ENCODE measurements at regions not wholly inside any gene's neighbourhood (a gene's known extent, or its start where the extent isn't known, plus 50 kb on each side); places are given as distances from the start of the nearest gene placed in this dataset.

DNA sequence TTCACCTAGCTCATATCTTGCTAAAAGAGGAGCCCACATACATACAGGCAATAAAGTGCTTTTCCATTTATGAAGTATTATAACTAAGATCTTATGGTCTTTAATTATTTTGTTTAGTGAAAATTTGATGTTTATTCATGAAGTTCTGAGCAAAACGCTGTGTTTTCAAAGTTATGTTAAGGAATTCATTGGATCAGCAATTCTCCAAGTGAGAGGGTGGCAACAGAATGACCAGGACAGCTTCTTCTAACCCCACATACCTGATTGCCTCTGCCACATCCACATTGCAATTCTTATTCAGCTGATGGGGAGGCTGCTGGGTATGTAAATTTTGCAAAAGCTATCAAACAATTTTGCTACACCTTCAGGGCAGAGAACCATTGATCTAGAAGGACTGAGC is 116.8 kb downstream of the OGFRL1 start (continued):
- no peak for TF ChIP-seq EGR1 (IDR thresholded peaks at IDR 0.05; ENCODE audit: low read depth in 2 of 2)
- no peak for TF ChIP-seq RXRA (IDR thresholded peaks at IDR 0.05)
- no peak for TF ChIP-seq ATF3 (IDR thresholded peaks at IDR 0.05)
- TF ChIP-seq TAF1 (conservative IDR thresholded peaks at IDR 0.05) = no peak
- TF ChIP-seq JUND (IDR thresholded peaks at IDR 0.05) = no peak
- no peak for TF ChIP-seq HNF4A (conservative IDR thresholded peaks at IDR 0.05)
- TF ChIP-seq HNF4G (IDR thresholded peaks at IDR 0.05) = no peak

DNA sequence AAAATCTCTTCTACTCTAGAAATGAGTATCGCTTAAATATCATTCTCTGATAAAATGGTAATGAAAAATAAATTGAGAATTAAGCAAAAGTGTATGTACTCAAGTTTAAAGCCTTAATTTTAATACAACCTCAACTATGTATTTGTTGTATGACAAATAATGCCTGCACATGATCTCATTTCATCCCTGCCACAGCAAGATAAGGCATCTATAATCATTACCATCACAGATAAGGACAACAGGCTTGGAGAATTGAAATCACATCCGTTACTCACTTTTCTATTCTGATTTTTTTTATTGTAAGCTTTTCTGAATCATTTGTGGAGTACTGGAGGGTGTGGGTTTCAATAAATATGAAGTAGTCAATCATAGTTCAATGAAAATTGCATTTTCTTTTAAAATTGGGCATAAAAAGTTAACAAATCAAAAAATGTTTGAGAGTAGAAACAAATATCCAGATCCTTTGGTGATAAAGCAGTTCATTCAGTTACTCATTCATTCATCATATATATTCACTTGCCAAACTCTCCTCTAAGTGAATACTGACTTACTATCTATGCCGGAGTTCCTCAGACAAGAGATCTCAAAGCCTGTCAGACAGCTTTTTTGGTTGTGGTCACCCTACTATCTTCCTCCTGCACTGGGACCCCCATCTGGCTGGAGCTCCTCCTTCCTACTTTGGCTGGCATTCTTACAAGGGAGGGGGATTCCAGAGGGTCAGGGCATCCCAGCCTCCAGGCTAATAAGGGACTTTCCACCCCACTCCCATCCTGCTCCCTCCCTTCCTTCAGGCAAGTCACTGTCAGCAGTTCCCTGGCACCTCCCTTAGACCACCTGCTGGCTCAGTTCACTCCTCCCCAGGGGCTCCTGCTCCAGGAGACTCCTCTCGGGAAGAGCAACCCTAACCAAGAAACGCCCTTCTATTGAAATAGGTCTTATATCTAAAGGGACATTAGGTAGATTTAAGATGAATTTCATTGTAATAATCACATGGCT is 118.6 kb downstream of the OGFRL1 start:
- WGBS = 90% methylated on average over 5 of the region's 5 CpGs
- H3K9ac ChIP-seq (ENCODE audit: low read depth in 1 of 2, low read length in 2 of 2) = no peak overlapping the region
- no peaks in the 10 kb centered on the region for H3K9me3 ChIP-seq (ENCODE audit: control insufficient read depth in 4 of 4, low read length in 3 of 4)
- DNase-seq (ENCODE audit: low spot score) = no peak
- H3K27me3 ChIP-seq (ENCODE audit: control insufficient read depth in 4 of 4, insufficient read depth in 4 of 4, low read length in 3 of 4) = no peaks in the 10 kb centered on the region
- peaks cover 0 to 36% (median 7%) of the 10 kb centered on the region in 4 donors for H3K4me1 ChIP-seq (ENCODE audit: control insufficient read depth in 4 of 4, insufficient read depth in 4 of 4, low read length in 3 of 4)
- no peak overlapping the region for H3K4me3 ChIP-seq (ENCODE audit: low read depth in 1 of 3, low read length in 3 of 3)
- no peak overlapping the region for H3K27ac ChIP-seq (ENCODE audit: low read depth in 1 of 2, low read length in 2 of 2)
- peaks cover 0 to 4% (median 0%) of the 10 kb centered on the region in 4 donors for H3K36me3 ChIP-seq (ENCODE audit: control insufficient read depth in 4 of 4, insufficient read depth in 3 of 4, low read depth in 1 of 4, low read length in 3 of 4)
- no peak for TF ChIP-seq RAD21 (IDR thresholded peaks at IDR 0.05)
- TF ChIP-seq, protein P1, sequence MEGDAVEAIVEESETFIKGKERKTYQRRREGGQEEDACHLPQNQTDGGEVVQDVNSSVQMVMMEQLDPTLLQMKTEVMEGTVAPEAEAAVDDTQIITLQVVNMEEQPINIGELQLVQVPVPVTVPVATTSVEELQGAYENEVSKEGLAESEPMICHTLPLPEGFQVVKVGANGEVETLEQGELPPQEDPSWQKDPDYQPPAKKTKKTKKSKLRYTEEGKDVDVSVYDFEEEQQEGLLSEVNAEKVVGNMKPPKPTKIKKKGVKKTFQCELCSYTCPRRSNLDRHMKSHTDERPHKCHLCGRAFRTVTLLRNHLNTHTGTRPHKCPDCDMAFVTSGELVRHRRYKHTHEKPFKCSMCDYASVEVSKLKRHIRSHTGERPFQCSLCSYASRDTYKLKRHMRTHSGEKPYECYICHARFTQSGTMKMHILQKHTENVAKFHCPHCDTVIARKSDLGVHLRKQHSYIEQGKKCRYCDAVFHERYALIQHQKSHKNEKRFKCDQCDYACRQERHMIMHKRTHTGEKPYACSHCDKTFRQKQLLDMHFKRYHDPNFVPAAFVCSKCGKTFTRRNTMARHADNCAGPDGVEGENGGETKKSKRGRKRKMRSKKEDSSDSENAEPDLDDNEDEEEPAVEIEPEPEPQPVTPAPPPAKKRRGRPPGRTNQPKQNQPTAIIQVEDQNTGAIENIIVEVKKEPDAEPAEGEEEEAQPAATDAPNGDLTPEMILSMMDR (IDR thresholded peaks at IDR 0.05; ENCODE audit: low read depth, low read length, missing input control) = no peak
- TF ChIP-seq HNF4G (IDR thresholded peaks at IDR 0.05) = no peak
- no peak for TF ChIP-seq JUND (IDR thresholded peaks at IDR 0.05)
- no peak for TF ChIP-seq ZBTB33 (IDR thresholded peaks at IDR 0.05)
- TF ChIP-seq, protein P2, sequence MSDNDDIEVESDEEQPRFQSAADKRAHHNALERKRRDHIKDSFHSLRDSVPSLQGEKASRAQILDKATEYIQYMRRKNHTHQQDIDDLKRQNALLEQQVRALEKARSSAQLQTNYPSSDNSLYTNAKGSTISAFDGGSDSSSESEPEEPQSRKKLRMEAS (IDR thresholded peaks at IDR 0.05) = no peak
- no peak for TF ChIP-seq YY1 (IDR thresholded peaks at IDR 0.05)
- TF ChIP-seq EGR1 (IDR thresholded peaks at IDR 0.05; ENCODE audit: low read depth in 2 of 2) = no peak
- TF ChIP-seq SP1 (IDR thresholded peaks at IDR 0.05) = no peak
- no peak for TF ChIP-seq ATF3 (IDR thresholded peaks at IDR 0.05)
- TF ChIP-seq FOXA2 (IDR thresholded peaks at IDR 0.05) = no peak
- no peak for TF ChIP-seq REST (IDR thresholded peaks at IDR 0.05)

All from liver (tissue), 8 donors.